ENCODE measurements at regions not wholly inside any gene's neighbourhood (a gene's known extent, or its start where the extent isn't known, plus 50 kb on each side); places are given as distances from the start of the nearest gene placed in this dataset.

- H2AFZ ChIP-seq (ENCODE audit: control insufficient read depth, low read length) = no peak overlapping the region
- H3K27ac ChIP-seq (ENCODE audit: control insufficient read depth, insufficient read depth, low read length) = no peak overlapping the region
- no peaks in the 10 kb centered on the region for H3K27me3 ChIP-seq (ENCODE audit: control insufficient read depth, extremely low read depth, insufficient read depth, low read length)
- no peaks in the 10 kb centered on the region for H3K9me1 ChIP-seq (ENCODE audit: control insufficient read depth, extremely low read depth, insufficient read depth, low read length)
- dilution Hi-C loops (cut with MboI; ENCODE audit: extremely low pct_ligation_motif_present, low sequenced_read_pairs) = no loop called here
- no peak overlapping the region for H3K4me3 ChIP-seq (ENCODE audit: control insufficient read depth in 2 of 3, extremely low read depth in 1 of 3, insufficient read depth in 2 of 3, low read depth in 1 of 3, low read length in 3 of 3)
- no peak overlapping the region for H3K4me2 ChIP-seq (ENCODE audit: control insufficient read depth, extremely low read depth, insufficient read depth, low read depth, low read length)
- no peak for TF ChIP-seq EZH2 (IDR thresholded peaks at IDR 0.05; ENCODE audit: low read length)
- no peak for TF ChIP-seq CTCF (optimal IDR thresholded peaks at IDR 0.05 in 1 of 3, IDR thresholded peaks at IDR 0.05 in 1 of 3, conservative IDR thresholded peaks at IDR 0.05 in 1 of 3; ENCODE audit: extremely low read depth in 1 of 3, insufficient read depth in 2 of 3, low read length in 3 of 3)
- no peak overlapping the region for H3K9ac ChIP-seq (ENCODE audit: control insufficient read depth, extremely low read depth, insufficient read depth, low read length)
- no peaks in the 10 kb centered on the region for H3K9me3 ChIP-seq (ENCODE audit: control insufficient read depth, low read depth, low read length)
- H3K36me3 ChIP-seq (ENCODE audit: control insufficient read depth in 2 of 2, extremely low read depth in 1 of 2, insufficient read depth in 2 of 2, low read length in 2 of 2) = no peaks in the 10 kb centered on the region
- no peaks in the 10 kb centered on the region for H3K4me1 ChIP-seq (ENCODE audit: control insufficient read depth, extremely low read depth, insufficient read depth, low read length)
- no peak for FAIRE-seq
- no peak for DNase-seq (ENCODE audit: low read depth, low spot score)
- no peaks in the 10 kb centered on the region for H4K20me1 ChIP-seq (ENCODE audit: control insufficient read depth, extremely low read depth, insufficient read depth, low read length)
- no peaks in the 10 kb centered on the region for H3K79me2 ChIP-seq (ENCODE audit: control insufficient read depth, insufficient read depth, low read length)
Observed at GRCh38 chr17:51486885-51487520, 226.7 kb downstream of the UTP18 start.

- H3K4me2 ChIP-seq (ENCODE audit: control insufficient read depth, extremely low read depth, insufficient read depth, low read depth, low read length) = no peak overlapping the region
- no peaks in the 10 kb centered on the region for H4K20me1 ChIP-seq (ENCODE audit: control insufficient read depth, extremely low read depth, insufficient read depth, low read length)
- H3K9me3 ChIP-seq (ENCODE audit: control insufficient read depth, low read depth, low read length) = no peaks in the 10 kb centered on the region
- dilution Hi-C loops (cut with MboI; ENCODE audit: extremely low pct_ligation_motif_present, low sequenced_read_pairs) = no loop called here
- H3K9ac ChIP-seq (ENCODE audit: control insufficient read depth, extremely low read depth, insufficient read depth, low read length) = no peak overlapping the region
- no peak overlapping the region for H2AFZ ChIP-seq (ENCODE audit: control insufficient read depth, low read length)
- H3K9me1 ChIP-seq (ENCODE audit: control insufficient read depth, extremely low read depth, insufficient read depth, low read length) = no peaks in the 10 kb centered on the region
- H3K4me1 ChIP-seq (ENCODE audit: control insufficient read depth, extremely low read depth, insufficient read depth, low read length) = no peaks in the 10 kb centered on the region
- no peaks in the 10 kb centered on the region for H3K79me2 ChIP-seq (ENCODE audit: control insufficient read depth, insufficient read depth, low read length)
- H3K27me3 ChIP-seq (ENCODE audit: control insufficient read depth, extremely low read depth, insufficient read depth, low read length) = no peaks in the 10 kb centered on the region
- no peak for TF ChIP-seq EZH2 (IDR thresholded peaks at IDR 0.05; ENCODE audit: low read length)
- peak; percentile 17 to 41 (median 28) for TF ChIP-seq CTCF (optimal IDR thresholded peaks at IDR 0.05 in 1 of 3, IDR thresholded peaks at IDR 0.05 in 1 of 3, conservative IDR thresholded peaks at IDR 0.05 in 1 of 3; ENCODE audit: extremely low read depth in 1 of 3, insufficient read depth in 2 of 3, low read length in 3 of 3)
- no peak overlapping the region for H3K4me3 ChIP-seq (ENCODE audit: control insufficient read depth in 2 of 3, extremely low read depth in 1 of 3, insufficient read depth in 2 of 3, low read depth in 1 of 3, low read length in 3 of 3)
- no peaks in the 10 kb centered on the region for H3K36me3 ChIP-seq (ENCODE audit: control insufficient read depth in 2 of 2, extremely low read depth in 1 of 2, insufficient read depth in 2 of 2, low read length in 2 of 2)
- H3K27ac ChIP-seq (ENCODE audit: control insufficient read depth, insufficient read depth, low read length) = no peak overlapping the region
- FAIRE-seq = no peak
- no peak for DNase-seq (ENCODE audit: low read depth, low spot score)
Observed at GRCh38 chr17:51487947-51488346, 227.6 kb downstream of the UTP18 start.
